CD4-positive, alpha-beta T cell treated with Interleukin-12 subunit alpha and Interleukin-12 subunit beta, for 1 hour (primary cell): ENCODE measurements at regions not wholly inside any gene's neighbourhood (a gene's known extent, or its start where the extent isn't known, plus 50 kb on each side); places are given as distances from the start of the nearest gene placed in this dataset.
"Not testable (repeated sequence)": the region's sequence is repeated elsewhere in the genome, so short reads cannot be mapped to it uniquely, and the experiment has no call there.

Experiments used
- DNase-seq: peaks from one replicate; pipeline ENCODE4 v3.0.0-alpha.2; 2020

- no peak for DNase-seq
These were observed 1546.3 kb upstream of the TENM4 start for GRCh38 chr11:80987171-80987570.

GRCh38 chr11:80986421-80987074 is 1545.7 kb upstream of the TENM4 start:
- no peak for DNase-seq

- no peak for DNase-seq
These were observed 1539.4 kb upstream of the TENM4 start for GRCh38 chr11:80980227-80980626.

GRCh38 chr11:80973786-80974185 is 1533.0 kb upstream of the TENM4 start:
- DNase-seq: no peak

GRCh38 chr11:80970037-80970436 is 1529.2 kb upstream of the TENM4 start:
- DNase-seq: no peak

- no peak for DNase-seq
These were observed 1526.8 kb upstream of the TENM4 start for GRCh38 chr11:80967649-80968048.

- no peak for DNase-seq
These were observed 1519.7 kb upstream of the TENM4 start for GRCh38 chr11:80960381-80961029.

GRCh38 chr11:80959751-80960150 is 1518.9 kb upstream of the TENM4 start:
- no peak for DNase-seq

GRCh38 chr11:80958987-80959386 is 1518.2 kb upstream of the TENM4 start:
- DNase-seq: no peak

- no peak for DNase-seq
These were observed 1517.5 kb upstream of the TENM4 start for GRCh38 chr11:80958361-80958760.

- DNase-seq: no peak
These were observed 1514.8 kb upstream of the TENM4 start for GRCh38 chr11:80955588-80955987.

- DNase-seq: no peak
These were observed 1508.0 kb upstream of the TENM4 start for GRCh38 chr11:80948781-80949180.

GRCh38 chr11:80944758-80945157 is 1503.9 kb upstream of the TENM4 start:
- DNase-seq: no peak

GRCh38 chr11:80943226-80943625 is 1502.4 kb upstream of the TENM4 start:
- DNase-seq: no peak

- no peak for DNase-seq
These were observed 1497.0 kb upstream of the TENM4 start for GRCh38 chr11:80937842-80938241.

- no peak for DNase-seq
These were observed 1489.2 kb upstream of the TENM4 start for GRCh38 chr11:80930038-80930437.

- DNase-seq: no peak
These were observed 1488.4 kb upstream of the TENM4 start for GRCh38 chr11:80929031-80929805.

GRCh38 chr11:80925321-80925720 is 1484.5 kb upstream of the TENM4 start:
- no peak for DNase-seq

- not testable (repeated sequence) for DNase-seq
These were observed 1480.5 kb upstream of the TENM4 start for GRCh38 chr11:80921310-80921709.

GRCh38 chr11:80916173-80916798 is 1475.5 kb upstream of the TENM4 start:
- no peak for DNase-seq

- no peak for DNase-seq
These were observed 1473.5 kb upstream of the TENM4 start for GRCh38 chr11:80914311-80914710.

- DNase-seq: no peak
These were observed 1470.8 kb upstream of the TENM4 start for GRCh38 chr11:80911666-80912065.

GRCh38 chr11:80900265-80900664 is 1459.4 kb upstream of the TENM4 start:
- DNase-seq: no peak

- DNase-seq: no peak
These were observed 1458.6 kb upstream of the TENM4 start for GRCh38 chr11:80899381-80899780.
